CD14-positive monocyte (primary cell): ENCODE measurements at regions not wholly inside any gene's neighbourhood (a gene's known extent, or its start where the extent isn't known, plus 50 kb on each side); places are given as distances from the start of the nearest gene placed in this dataset.

Experiments
- DNase-seq, 3 donors: peaks; one replicate each; pipeline ENCODE4 v3.0.0-alpha.2; 2011 to 2022
- H2AFZ ChIP-seq: 2 replicates; pipeline ENCODE4 v1.6.0; 2012; ENCODE audit warnings: mild to moderate bottlenecking, low read depth, low read length, inconsistent platforms; ENCODE audit not compliant: insufficient read depth, poor library complexity, severe bottlenecking
- H3K27ac ChIP-seq, 2 donors: 1 replicate in 1 of 2; 2 replicates in 1 of 2; pipeline ENCODE4 v1.5.1; 2012 to 2013; ENCODE audit warnings: low read length in 2 of 2, control low read depth in 1 of 2, inconsistent platforms in 1 of 2, low read depth in 1 of 2, mild to moderate bottlenecking in 1 of 2
- H3K27me3 ChIP-seq, 2 donors: one replicate each; pipeline versions ENCODE4 v1.6.0 to v1.6.1; 2011 to 2013; ENCODE audit warnings: low read length in 2 of 2; ENCODE audit not compliant: control insufficient read depth in 2 of 2, insufficient read depth in 2 of 2
- H3K36me3 ChIP-seq, 2 donors: replicated peaks in 1 of 2; 1 replicate in 1 of 2; 2 replicates in 1 of 2; pipeline versions ENCODE4 v1.5.1 to v1.6.1; 2012 to 2013; ENCODE audit warnings: low read length in 2 of 2, control low read depth in 1 of 2, inconsistent platforms in 1 of 2, mild to moderate bottlenecking in 1 of 2; ENCODE audit not compliant: insufficient read depth in 2 of 2, control insufficient read depth in 1 of 2
- H3K4me1 ChIP-seq, 2 donors: 1 replicate in 1 of 2; 2 replicates in 1 of 2; pipeline versions ENCODE4 v1.5.1 to v1.6.1; 2012 to 2013; ENCODE audit warnings: low read length in 2 of 2, control low read depth in 1 of 2, inconsistent platforms in 1 of 2, mild to moderate bottlenecking in 1 of 2, moderate library complexity in 1 of 2; ENCODE audit not compliant: insufficient read depth in 2 of 2, control insufficient read depth in 1 of 2
- H3K4me2 ChIP-seq: replicated peaks from 2 replicates; pipeline ENCODE3; 2012; ENCODE audit warnings: low read length, moderate library complexity, mild to moderate bottlenecking; ENCODE audit not compliant: poor library complexity, severe bottlenecking; ENCODE audit errors: extremely low read depth
- H3K4me3 ChIP-seq, 3 experiments: fragments of 200-600 bp in 1 of 3; sonication (generic) in 1 of 3; replicated peaks in 1 of 3; 1 replicate in 2 of 3; 2 replicates in 1 of 3; pipeline ENCODE4 v1.5.1; 2011 to 2013; ENCODE audit warnings: low read length in 3 of 3, mild to moderate bottlenecking in 3 of 3, control low read depth in 2 of 3, low read depth in 2 of 3, inconsistent platforms in 1 of 3, moderate library complexity in 1 of 3
- H3K79me2 ChIP-seq: 2 replicates; pipeline ENCODE4 v1.6.0; 2012; ENCODE audit warnings: mild to moderate bottlenecking, control low read depth, inconsistent platforms, low read length, moderate library complexity; ENCODE audit not compliant: insufficient read depth
- H3K9ac ChIP-seq: 2 replicates; pipeline ENCODE4 v1.6.0; 2017; ENCODE audit warnings: low read length, mild to moderate bottlenecking; ENCODE audit not compliant: insufficient read depth, poor library complexity, severe bottlenecking
- H3K9me3 ChIP-seq, 2 donors: replicated peaks in 1 of 2; 1 replicate in 1 of 2; 2 replicates in 1 of 2; pipeline versions ENCODE4 v1.5.1 to v1.6.1; 2012 to 2013; ENCODE audit warnings: low read length in 2 of 2, control low read depth in 1 of 2; ENCODE audit not compliant: control insufficient read depth in 1 of 2, insufficient read depth in 1 of 2
- H4K20me1 ChIP-seq: 2 replicates; pipeline ENCODE4 v1.6.0; 2012; ENCODE audit warnings: mild to moderate bottlenecking, low read length, control low read depth, moderate library complexity; ENCODE audit not compliant: insufficient read depth
- H3K27ac Mint-ChIP-seq, 7 donors: one replicate each; pipeline ENCODE4 v1.8.0; 2020; ENCODE audit warnings: mild to moderate bottlenecking in 7 of 7, mixed read lengths in 7 of 7, moderate library complexity in 6 of 7, inconsistent platforms in 2 of 7
- H3K27me3 Mint-ChIP-seq, 3 donors: one replicate each; pipeline ENCODE4 v1.8.0; 2021 to 2022; ENCODE audit warnings: low read depth in 3 of 3, mild to moderate bottlenecking in 3 of 3, mixed read lengths in 3 of 3, moderate library complexity in 3 of 3, inconsistent platforms in 1 of 3
- H3K36me3 Mint-ChIP-seq, 2 donors: one replicate each; pipeline ENCODE4 v1.8.0; 2020; ENCODE audit warnings: mixed read lengths in 2 of 2, inconsistent platforms in 1 of 2, mild to moderate bottlenecking in 1 of 2
- H3K4me1 Mint-ChIP-seq: one replicate; pipeline ENCODE4 v1.8.0; 2020; ENCODE audit warnings: mild to moderate bottlenecking, mixed read lengths
- H3K4me3 Mint-ChIP-seq, 2 donors: one replicate each; pipeline ENCODE4 v1.8.0; 2020; ENCODE audit warnings: mild to moderate bottlenecking in 2 of 2, mixed read lengths in 2 of 2, moderate library complexity in 1 of 2
- H3K9me3 Mint-ChIP-seq, 7 donors: one replicate each; pipeline ENCODE4 v1.8.0; 2020 to 2022; ENCODE audit warnings: mixed read lengths in 7 of 7, mild to moderate bottlenecking in 6 of 7, moderate library complexity in 6 of 7, inconsistent platforms in 2 of 7
- WGBS: methylation state at CpG from one replicate; pipeline ENCODE4 v1.1.5; 2013; ENCODE audit warnings: missing lambda C conversion rate; ENCODE audit not compliant: insufficient coverage; 5-methylcytosine and 5-hydroxymethylcytosine counted together
- intact Hi-C, 2 donors: fragments of 100-400 bp; cut with micrococcal nuclease; formaldehyde crosslinking; loops; one replicate each; pipeline versions ENCODE4 v1.15.0 to v1.15.1; 2023
- TF ChIP-seq, protein P1 (sequence below): fragments of 200-600 bp; IDR thresholded peaks from one replicate; pipeline ENCODE4 v1.8.0; 2022; ENCODE audit warnings: antibody characterized with exemption, mild to moderate bottlenecking

DNA sequence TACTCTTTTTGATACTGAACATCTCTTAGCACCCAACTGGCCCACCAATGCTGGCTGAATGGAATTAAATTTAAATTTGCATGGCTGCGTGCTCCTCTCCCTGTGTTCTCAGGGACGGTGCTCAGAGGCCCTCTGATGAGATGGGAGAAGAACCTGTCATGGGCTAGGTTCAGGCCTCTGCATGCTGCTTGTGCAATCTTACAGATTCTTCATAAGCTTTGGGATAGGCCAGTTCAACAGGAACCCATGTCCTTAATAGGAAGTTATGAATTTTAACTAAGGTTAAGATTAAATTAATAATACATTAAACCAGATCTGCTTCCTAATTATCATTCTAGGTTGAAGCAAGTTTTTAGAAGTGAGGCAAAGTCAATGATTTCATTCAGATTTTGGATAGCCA, 119.7 kb upstream of the LRIG3 start:
- Histone ChIP-seq H3K9me3 (no peaks in the 10 kb centered on the region), H3K79me2 (no peaks in the 10 kb centered on the region), H3K4me3 (no peak overlapping the region), H2AFZ (no peak overlapping the region), H3K9ac (no peak overlapping the region), H3K27ac (no peak overlapping the region), H4K20me1 (no peaks in the 10 kb centered on the region), H3K4me1 (no peaks in the 10 kb centered on the region), H3K4me2 (no peak overlapping the region), H3K36me3 (no peaks in the 10 kb centered on the region), H3K27me3 (no peaks in the 10 kb centered on the region)
- TF ChIP-seq, protein P1, sequence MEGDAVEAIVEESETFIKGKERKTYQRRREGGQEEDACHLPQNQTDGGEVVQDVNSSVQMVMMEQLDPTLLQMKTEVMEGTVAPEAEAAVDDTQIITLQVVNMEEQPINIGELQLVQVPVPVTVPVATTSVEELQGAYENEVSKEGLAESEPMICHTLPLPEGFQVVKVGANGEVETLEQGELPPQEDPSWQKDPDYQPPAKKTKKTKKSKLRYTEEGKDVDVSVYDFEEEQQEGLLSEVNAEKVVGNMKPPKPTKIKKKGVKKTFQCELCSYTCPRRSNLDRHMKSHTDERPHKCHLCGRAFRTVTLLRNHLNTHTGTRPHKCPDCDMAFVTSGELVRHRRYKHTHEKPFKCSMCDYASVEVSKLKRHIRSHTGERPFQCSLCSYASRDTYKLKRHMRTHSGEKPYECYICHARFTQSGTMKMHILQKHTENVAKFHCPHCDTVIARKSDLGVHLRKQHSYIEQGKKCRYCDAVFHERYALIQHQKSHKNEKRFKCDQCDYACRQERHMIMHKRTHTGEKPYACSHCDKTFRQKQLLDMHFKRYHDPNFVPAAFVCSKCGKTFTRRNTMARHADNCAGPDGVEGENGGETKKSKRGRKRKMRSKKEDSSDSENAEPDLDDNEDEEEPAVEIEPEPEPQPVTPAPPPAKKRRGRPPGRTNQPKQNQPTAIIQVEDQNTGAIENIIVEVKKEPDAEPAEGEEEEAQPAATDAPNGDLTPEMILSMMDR = no peak
- H3K27me3 Mint-ChIP-seq = peaks cover 0 to 2% (median 0%) of the 10 kb centered on the region in 3 donors
- DNase-seq = no peak
- peaks cover 0 to 3% (median 0%) of the 10 kb centered on the region in 7 donors for H3K9me3 Mint-ChIP-seq
- H3K27ac Mint-ChIP-seq = no peak overlapping the region
- intact Hi-C loops = no loop called here
- no peaks in the 10 kb centered on the region for H3K36me3 Mint-ChIP-seq
- 100% methylated on average over 2 of the region's 2 CpGs for WGBS
- H3K4me3 Mint-ChIP-seq = no peak overlapping the region
- H3K4me1 Mint-ChIP-seq = no peaks in the 10 kb centered on the region

DNA sequence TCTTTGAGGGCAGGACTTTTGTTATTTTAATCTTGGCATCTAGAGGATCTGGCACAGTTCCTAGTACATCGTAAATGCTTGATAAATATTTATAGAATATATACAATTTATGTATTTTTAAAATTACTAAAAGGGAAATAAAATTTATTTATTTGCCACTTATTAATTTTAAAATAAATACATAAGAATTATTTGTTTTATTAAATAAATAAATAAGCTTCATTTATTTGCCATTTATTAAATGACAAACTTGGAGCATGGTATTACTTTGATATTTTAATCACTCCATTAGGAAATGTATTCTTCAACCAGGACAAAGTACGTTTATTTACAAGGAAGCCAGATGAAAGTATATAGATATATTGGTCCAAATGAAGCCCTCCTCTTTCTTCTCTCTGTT, 118.7 kb upstream of the LRIG3 start:
- intact Hi-C loops = no loop called here
- Histone ChIP-seq H3K27me3 (no peaks in the 10 kb centered on the region), H3K4me1 (no peaks in the 10 kb centered on the region), H3K4me2 (no peak overlapping the region), H4K20me1 (no peaks in the 10 kb centered on the region), H2AFZ (no peak overlapping the region), H3K27ac (no peak overlapping the region), H3K9ac (no peak overlapping the region), H3K36me3 (no peaks in the 10 kb centered on the region), H3K4me3 (no peak overlapping the region), H3K79me2 (no peaks in the 10 kb centered on the region), H3K9me3 (no peaks in the 10 kb centered on the region)
- no peak overlapping the region for H3K4me3 Mint-ChIP-seq
- no peak overlapping the region for H3K27ac Mint-ChIP-seq
- H3K9me3 Mint-ChIP-seq = peaks cover 0 to 6% (median 0%) of the 10 kb centered on the region in 7 donors
- TF ChIP-seq, protein P1 = no peak
- H3K36me3 Mint-ChIP-seq = no peaks in the 10 kb centered on the region
- WGBS = no CpG with 5 or more reads among the region's 2 CpGs
- peaks cover 0 to 2% (median 0%) of the 10 kb centered on the region in 3 donors for H3K27me3 Mint-ChIP-seq
- no peak for DNase-seq
- H3K4me1 Mint-ChIP-seq = no peaks in the 10 kb centered on the region
